C4-2B (cell line): ENCODE measurements at regions not wholly inside any gene's neighbourhood (a gene's known extent, or its start where the extent isn't known, plus 50 kb on each side); places are given as distances from the start of the nearest gene placed in this dataset.

Experiments used
- ZFX ChIP-seq: fragments of 450-650 bp; IDR thresholded peaks from 2 replicates; pipeline ENCODE4 v1.6.1; 2017
- TF ChIP-seq, protein P1 (sequence below): fragments of 450-650 bp; conservative IDR thresholded peaks from 2 replicates; pipeline ENCODE4 v1.5.1; 2017; ENCODE audit warnings: mild to moderate bottlenecking

DNA sequence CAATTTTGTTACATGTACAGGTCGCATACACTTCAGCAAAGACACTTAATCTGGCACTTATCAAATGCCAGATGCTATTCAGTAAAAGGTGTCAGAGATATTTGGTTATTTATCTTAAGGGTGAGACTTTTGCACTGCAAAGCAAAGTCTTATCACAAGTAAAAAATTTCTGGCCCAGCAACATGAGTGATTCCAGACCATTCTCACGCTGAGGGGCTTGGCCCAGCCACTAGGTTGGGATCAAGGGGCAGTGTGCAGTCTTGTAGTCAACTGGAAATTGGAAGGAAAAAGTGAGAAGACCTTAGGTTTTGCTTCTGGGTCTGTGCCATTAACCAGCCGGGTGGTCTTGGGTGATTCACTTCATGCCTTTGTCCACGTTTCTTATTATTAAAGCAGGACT, 181.6 kb downstream of the RNF144A start:
- TF ChIP-seq, protein P1, sequence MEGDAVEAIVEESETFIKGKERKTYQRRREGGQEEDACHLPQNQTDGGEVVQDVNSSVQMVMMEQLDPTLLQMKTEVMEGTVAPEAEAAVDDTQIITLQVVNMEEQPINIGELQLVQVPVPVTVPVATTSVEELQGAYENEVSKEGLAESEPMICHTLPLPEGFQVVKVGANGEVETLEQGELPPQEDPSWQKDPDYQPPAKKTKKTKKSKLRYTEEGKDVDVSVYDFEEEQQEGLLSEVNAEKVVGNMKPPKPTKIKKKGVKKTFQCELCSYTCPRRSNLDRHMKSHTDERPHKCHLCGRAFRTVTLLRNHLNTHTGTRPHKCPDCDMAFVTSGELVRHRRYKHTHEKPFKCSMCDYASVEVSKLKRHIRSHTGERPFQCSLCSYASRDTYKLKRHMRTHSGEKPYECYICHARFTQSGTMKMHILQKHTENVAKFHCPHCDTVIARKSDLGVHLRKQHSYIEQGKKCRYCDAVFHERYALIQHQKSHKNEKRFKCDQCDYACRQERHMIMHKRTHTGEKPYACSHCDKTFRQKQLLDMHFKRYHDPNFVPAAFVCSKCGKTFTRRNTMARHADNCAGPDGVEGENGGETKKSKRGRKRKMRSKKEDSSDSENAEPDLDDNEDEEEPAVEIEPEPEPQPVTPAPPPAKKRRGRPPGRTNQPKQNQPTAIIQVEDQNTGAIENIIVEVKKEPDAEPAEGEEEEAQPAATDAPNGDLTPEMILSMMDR: no peak
- TF ChIP-seq ZFX: no peak
